OCI-LY3 (cell line): ENCODE measurements at regions not wholly inside any gene's neighbourhood (a gene's known extent, or its start where the extent isn't known, plus 50 kb on each side); places are given as distances from the start of the nearest gene placed in this dataset.

Experiments
- EZH2phosphoT487 ChIP-seq: fragments of 200-600 bp; shearing (Covaris generic); IDR thresholded peaks from 2 replicates; pipeline ENCODE4 v1.6.1; 2018; ENCODE audit warnings: antibody characterized with exemption, mixed run types, low read depth
- TF ChIP-seq, protein P1 (sequence below): fragments of 200-600, 300-600 bp; sonication (generic); IDR thresholded peaks from 2 replicates; pipeline ENCODE4 v1.5.1; 2014; ENCODE audit warnings: antibody characterized with exemption, low read length, low read depth

DNA sequence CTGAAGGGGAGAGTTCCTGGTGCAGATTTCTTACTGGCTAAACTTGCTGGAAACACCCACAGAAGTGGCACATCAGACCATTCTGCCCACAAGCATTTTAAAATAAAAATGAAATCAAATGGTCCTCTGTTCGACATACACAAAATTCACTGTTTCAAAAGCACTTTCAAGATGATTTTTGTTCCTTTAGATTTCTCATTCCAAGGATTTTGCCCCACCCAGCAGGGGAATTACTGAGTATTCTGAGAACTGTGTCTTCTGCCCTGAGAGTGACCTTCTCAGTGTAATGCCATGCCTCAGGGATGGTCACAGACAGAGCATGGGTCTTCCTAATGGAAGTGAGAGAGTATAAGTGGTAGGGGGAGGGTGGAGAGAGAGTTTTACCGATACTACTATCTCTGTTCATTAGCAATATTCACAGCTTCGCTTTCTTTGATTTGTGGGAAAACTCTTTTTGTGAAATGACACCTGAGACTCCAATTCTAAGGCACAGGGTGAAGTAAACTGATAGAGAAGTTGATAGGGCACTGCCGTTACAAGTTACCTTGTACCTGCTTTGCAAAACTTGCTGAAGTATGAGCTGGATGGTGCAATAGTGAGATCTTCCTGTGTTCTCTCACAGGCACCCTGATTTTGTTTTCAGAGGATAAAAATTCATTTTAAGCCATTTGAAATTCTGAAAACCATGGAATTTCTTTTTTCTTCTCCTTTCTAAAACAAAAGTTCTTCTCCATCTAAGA, 95.8 kb upstream of the CD180 start:
- TF ChIP-seq, protein P1, sequence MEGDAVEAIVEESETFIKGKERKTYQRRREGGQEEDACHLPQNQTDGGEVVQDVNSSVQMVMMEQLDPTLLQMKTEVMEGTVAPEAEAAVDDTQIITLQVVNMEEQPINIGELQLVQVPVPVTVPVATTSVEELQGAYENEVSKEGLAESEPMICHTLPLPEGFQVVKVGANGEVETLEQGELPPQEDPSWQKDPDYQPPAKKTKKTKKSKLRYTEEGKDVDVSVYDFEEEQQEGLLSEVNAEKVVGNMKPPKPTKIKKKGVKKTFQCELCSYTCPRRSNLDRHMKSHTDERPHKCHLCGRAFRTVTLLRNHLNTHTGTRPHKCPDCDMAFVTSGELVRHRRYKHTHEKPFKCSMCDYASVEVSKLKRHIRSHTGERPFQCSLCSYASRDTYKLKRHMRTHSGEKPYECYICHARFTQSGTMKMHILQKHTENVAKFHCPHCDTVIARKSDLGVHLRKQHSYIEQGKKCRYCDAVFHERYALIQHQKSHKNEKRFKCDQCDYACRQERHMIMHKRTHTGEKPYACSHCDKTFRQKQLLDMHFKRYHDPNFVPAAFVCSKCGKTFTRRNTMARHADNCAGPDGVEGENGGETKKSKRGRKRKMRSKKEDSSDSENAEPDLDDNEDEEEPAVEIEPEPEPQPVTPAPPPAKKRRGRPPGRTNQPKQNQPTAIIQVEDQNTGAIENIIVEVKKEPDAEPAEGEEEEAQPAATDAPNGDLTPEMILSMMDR: no peak
- no peak for TF ChIP-seq EZH2phosphoT487
